NCI-H774 (cell line): ENCODE measurements at regions not wholly inside any gene's neighbourhood (a gene's known extent, or its start where the extent isn't known, plus 50 kb on each side); places are given as distances from the start of the nearest gene placed in this dataset.
"Not testable (repeated sequence)": the region's sequence is repeated elsewhere in the genome, so short reads cannot be mapped to it uniquely, and the experiment has no call there.

Source experiments
- DNase-seq: peaks from one replicate; lab custom pipeline; 2025; lab: John Stamatoyannopoulos, UW

GRCh38 chr17:21551081-21551881 is 141.0 kb upstream of the KCNJ18 start:
- peak; percentile 32 for DNase-seq

- not testable (repeated sequence) for DNase-seq
These were observed 133.4 kb upstream of the KCNJ18 start for GRCh38 chr17:21558921-21559320.

- no peak for DNase-seq
These were observed 128.1 kb upstream of the KCNJ18 start for GRCh38 chr17:21564262-21564661.

DNA sequence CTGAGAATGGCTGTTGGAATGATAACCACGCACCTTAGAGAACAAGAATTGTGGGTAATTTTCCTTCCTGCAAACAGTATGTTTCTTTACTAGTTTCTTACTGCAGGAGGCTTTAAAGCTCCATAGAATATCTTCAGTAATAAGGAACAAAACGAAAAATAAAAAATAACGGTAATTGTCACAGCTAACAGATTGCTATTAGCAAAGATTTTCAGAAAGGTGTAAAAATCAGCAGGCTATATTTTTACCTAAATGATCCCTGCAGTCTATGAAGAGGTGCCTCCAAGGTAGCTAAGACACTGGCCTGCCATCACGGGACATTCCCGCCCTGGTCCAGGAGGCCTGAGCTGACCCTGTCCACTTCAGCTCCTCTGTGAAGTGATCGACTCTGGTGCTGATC is 127.6 kb upstream of the KCNJ18 start:
- not testable (repeated sequence) for DNase-seq

DNA sequence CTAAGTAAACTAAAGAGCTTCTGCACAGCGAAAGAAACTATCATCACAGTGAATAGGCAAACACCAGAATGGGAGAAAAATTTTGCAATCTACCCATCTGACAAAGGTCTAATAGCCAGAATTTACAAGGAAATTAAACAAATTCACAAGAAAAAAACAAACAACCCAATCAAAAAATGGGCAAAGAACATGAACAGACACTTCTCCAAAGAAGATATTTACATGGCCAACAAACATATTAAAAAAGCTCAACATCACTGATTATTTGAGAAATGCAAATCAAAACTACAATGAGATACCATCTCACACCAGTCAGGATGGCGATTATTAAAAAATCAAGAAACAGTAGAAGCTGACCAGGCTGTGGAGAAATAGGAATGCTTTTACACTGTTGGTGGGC is 121.9 kb upstream of the KCNJ18 start:
- not testable (repeated sequence) for DNase-seq

- not testable (repeated sequence) for DNase-seq
These were observed 120.2 kb upstream of the KCNJ18 start for GRCh38 chr17:21572148-21572547.

DNA sequence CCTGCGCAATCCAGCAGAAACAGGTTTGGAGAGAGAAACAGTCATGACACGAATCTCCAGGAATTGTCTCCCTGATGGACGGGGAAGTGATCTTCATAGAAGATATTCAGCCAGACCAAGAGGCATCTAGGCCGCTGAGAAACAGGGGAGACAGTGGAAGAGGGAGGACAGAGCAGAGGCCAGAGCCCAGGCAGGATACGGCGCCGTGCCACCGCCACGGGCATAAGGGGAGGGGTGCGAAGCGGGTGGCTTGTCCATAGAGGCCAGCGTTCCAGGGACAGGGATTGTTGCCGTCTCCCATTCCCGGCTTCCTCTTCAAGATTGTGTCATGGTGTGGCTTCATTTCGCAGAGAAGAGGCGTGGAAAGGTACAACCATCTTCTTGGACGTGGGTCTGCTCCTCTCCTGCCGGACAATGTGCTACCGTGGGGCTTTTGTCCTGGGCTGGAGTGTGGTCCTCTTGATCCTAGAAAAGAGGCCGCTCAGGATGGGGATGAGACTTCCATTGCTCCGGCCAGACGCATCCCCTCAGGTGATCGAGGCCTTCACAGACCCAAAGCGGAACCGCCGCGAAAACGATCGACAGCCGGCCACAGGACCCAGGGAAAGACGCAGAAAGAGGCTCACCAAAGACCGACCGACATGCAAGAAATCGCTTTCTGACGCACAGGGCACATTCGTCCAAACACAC is 118.9 kb upstream of the KCNJ18 start:
- not testable (repeated sequence) for DNase-seq

- no peak for DNase-seq
These were observed 118.2 kb upstream of the KCNJ18 start for GRCh38 chr17:21573961-21574610.

GRCh38 chr17:21574611-21575255 is 117.6 kb upstream of the KCNJ18 start:
- not testable (repeated sequence) for DNase-seq

- not testable (repeated sequence) for DNase-seq
These were observed 113.5 kb upstream of the KCNJ18 start for GRCh38 chr17:21578783-21579182.

DNA sequence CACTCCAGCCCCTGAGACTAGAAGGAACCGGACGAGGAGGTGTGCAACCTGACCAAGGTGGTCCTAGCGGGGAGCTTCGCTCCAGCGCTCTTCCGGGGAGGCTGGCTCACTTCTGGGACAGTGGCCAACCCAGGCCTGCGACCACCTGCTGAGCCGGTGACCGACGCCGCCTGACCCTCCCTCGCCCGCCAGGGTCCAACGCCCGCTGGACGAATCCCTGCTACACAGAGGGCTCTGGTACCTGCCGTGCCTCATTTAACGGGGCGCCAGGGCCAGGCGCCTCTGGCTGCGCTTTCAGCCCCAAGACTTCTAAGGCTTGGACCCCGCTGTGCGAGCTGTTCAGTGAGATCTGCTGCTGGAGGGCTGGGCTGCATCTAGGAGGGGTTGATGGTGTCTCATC is 99.5 kb upstream of the KCNJ18 start:
- DNase-seq, result no peak

GRCh38 chr17:21593452-21594105 is 98.7 kb upstream of the KCNJ18 start:
- not testable (repeated sequence) for DNase-seq

- no peak for DNase-seq
These were observed 97.2 kb upstream of the KCNJ18 start for GRCh38 chr17:21595086-21595485.

DNA sequence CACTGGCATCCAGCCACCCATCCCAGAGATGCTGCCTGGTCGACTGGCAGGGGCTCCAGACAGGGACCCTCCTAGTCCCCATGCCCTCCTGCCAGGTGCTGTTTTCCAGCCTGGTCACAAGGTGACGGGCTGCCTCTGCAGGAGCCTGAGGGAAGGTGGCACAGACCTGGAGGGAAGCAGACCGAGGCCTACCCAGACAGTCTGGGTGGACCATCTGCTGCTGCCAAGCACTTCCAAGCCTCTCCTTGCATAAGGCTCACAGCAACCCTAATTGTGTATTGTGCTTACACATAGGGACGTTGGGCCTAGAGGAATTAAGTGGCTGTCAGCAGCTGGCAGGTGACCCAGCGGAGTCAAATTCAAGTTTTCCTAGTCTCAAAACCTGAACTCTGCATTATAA is 90.1 kb upstream of the KCNJ18 start:
- DNase-seq, result no peak

DNA sequence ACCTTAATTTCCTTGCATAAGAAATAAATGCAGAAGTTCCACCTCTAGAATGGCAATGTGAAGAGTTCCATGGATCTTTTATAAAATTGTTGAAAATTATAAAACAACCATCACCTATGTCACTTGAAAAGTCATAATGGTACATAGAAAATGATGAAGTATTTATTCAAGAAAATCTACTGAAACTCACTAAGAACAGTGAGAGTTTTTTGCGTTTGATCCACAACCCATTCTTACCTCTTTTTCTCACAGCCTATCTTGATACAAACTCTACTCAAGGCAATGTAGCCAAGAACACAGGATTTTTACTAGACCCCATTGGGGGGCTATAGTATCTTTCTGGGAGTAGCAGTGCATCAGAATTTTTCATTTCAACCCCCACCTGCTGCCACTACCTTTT is 89.0 kb upstream of the KCNJ18 start:
- DNase-seq, result not testable (repeated sequence)

GRCh38 chr17:21611443-21611842 is 80.9 kb upstream of the KCNJ18 start:
- DNase-seq, result not testable (repeated sequence)

DNA sequence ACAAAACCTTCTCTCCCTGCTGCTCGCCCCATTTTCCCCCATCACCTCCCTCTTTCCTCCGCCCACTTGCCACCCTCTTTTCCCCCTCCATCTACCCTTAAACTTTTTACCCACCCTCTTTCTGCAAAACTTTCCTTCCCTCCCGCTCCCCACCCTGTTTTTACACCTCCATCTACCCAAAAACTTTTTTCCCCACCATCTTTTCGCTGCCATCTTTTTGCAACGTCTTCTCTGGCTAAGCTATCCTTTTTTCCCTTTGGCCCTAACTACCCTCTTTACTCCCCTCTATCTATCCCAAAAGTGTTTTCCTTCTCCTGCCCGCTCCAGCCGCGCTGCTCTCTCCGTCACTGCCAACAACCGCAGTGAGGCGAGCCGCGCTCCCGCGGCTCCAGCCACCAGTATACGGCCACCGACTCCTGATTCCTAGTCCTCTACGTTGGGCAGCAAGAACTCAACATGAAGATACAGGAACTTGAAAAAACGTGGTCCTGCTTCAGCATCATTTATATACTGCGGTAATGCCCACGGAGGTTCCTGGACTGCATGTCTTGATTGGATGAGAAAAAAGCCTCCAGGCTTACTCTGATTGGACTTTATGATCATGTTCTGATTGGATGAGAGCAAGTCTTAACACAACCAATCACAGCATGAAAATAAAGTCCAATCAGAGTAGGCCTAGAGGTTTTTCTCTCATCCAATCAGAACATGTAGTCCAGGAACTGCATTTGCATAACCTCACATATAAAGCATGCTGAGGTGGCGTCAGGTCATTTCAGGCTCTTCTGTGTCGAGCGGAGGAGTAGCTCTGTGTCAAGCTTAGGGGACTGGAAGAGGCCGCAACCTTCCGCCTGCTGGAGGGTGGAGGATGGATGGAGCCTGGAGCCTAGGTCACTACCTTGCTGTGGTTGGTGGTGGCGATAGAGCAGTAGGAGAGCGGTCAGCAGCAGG is 79.9 kb upstream of the KCNJ18 start:
- DNase-seq, result not testable (repeated sequence)

DNA sequence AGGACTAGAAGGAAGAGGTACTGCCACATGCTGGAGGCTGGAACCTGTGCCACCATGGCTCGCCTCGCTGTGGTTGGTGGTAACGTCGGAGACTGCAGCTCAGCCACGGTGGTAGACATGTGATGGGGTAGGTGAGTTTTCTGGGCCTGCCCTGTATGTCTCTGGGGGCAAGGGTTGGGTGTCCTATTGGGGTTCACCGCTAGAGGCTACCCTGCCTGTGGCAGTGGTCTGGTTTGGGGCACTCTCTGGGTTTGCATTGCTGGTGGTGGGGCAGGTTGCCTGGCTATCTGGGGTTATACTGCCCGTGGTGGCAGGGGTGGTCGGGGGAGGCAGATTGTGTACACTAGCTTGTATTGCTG is 79.3 kb upstream of the KCNJ18 start:
- no peak for DNase-seq

GRCh38 chr17:21626987-21627386 is 65.3 kb upstream of the KCNJ18 start:
- not testable (repeated sequence) for DNase-seq
